GM18505 (cell line): ENCODE measurements at regions not wholly inside any gene's neighbourhood (a gene's known extent, or its start where the extent isn't known, plus 50 kb on each side); places are given as distances from the start of the nearest gene placed in this dataset.

ENCODE experiments used
- ATAC-seq: cut with Tn5 transposase; IDR thresholded peaks from one replicate; pipeline ENCODE4 v1.9.1; 2021; ENCODE audit not compliant: unreplicated experiment
- POLR2A ChIP-seq: IDR thresholded peaks from 4 replicates; pipeline ENCODE4 v1.6.1; 2011; ENCODE audit warnings: borderline replicate concordance; ENCODE audit not compliant: insufficient read depth, insufficient read length; ENCODE audit errors: extremely low read depth

DNA sequence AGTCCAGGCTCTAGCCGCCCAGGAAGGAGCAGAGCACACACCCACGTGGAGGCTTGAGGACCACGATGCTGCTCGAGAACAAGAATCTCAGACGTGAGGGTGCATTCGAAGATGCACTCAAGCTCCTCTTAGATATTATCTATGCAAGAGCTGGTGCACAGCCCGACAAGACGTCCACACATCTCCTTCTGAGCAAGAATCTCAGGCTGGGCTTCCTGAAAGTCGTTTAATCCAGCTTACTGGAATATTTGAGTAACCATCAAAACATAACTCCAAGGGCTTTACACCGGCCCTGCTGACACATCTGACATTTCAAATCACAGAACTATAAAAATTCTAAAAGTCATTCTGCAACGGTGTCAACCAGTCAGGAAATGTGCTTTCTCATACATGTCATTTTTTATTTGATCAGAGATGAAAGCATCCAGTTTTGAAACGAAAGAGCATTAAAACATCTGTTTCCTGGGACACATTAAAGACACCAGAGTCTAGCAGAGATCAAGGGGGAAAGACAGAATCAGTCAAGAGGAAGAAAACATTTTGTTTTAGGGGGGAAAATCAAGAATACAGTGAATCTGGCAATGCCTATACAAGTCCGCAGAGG lies 177.7 kb upstream of the IRS2 start:
- TF ChIP-seq POLR2A, result no peak
- no peak for ATAC-seq

DNA sequence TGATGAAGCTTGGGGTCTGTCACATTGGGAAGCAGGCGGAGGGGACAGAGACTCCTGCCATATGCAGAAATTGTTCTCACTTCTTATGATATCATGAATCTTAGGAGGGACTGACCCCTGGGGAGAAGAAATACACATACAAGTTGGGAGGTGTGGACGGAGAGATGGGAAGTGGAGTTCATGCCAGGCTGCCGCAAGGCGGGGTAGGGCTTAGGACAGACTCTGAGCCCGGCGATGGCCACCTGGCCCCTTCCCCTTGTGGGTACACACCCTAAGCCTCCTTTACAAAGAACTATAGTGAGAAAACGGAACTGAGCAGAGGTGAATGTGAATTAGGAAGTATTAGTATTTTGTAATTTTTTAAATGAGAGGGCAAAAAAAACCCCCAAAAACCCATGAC lies 177.0 kb upstream of the IRS2 start:
- ATAC-seq, result no peak
- no peak for TF ChIP-seq POLR2A

DNA sequence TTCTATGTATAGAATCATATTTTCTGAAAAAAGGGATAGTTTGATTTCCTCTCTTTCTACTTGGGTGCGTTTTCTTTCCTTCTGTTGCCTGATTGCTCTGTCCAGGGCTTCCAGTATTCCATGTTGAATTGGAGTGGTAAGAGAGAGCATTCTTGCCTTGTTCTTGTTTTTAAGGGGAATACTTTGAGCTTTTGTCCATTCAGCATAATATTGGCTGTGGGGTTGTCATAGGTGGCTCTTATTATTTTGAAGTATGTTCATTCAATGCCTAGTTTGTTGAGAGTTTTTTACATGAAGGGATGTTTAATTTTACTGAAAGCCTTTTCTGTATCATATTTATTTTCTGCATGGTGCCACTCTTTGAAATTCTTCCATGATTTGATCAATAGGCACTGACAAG lies 173.5 kb upstream of the IRS2 start:
- no peak for ATAC-seq
- TF ChIP-seq POLR2A, result no peak

DNA sequence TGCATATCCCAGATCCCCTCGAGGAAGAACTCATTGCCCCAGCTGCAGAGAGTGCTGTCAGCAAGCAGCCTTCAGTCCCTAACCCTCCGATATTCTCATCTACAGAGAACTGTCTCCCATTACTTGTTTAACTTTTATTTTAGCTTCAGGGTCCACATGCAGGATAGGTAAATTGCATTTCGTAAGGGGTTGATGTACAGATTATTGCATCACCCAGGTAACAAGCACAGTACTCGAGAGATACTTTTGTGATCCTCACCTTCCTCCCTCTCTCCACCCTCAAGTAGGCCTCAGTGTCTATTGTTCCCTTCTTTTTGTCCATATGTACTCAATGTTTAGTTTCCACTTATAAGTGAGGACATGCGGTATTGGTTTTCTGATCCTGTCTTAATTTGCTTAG lies 171.5 kb upstream of the IRS2 start:
- ATAC-seq, result no peak
- no peak for TF ChIP-seq POLR2A

DNA sequence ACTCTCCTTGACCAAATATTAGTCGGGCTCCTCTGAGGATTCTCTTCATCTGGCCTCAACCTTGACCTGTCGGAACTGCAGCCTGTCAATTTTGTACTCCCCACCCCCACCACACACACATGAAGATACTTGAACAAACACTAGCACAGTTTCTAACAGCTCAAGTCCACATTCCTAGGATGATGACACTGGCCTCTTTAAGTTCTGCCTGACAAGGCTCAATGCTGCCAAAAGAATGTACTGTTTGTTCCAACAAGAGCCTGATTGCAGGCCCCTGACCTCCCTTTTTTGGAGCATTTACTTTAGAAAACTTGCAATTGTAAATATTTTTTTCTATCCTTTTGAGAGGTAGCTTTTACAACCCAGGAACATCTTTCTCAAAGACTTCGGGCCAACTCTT lies 169.2 kb upstream of the IRS2 start:
- TF ChIP-seq POLR2A, result no peak
- ATAC-seq, result no peak

DNA sequence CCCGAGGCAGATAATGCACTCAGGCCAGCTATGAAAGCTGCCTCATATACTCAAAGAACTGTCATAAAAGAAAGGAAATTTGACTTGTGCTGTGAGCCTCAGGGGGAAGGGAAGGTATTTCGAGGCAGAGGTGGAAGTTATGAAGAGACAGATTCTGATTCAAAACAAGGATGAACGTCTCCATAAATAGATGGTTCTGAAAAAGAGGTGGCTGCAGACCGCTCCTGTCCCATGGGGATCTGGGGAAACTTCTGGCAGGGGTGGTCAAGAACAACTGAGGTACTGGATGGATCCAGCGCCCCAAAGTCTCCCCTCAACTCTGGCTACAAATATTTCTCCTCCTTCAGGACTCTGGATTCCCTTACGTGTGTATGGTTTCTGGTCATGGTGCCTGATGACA lies 168.1 kb upstream of the IRS2 start:
- TF ChIP-seq POLR2A, result no peak
- ATAC-seq, result no peak

DNA sequence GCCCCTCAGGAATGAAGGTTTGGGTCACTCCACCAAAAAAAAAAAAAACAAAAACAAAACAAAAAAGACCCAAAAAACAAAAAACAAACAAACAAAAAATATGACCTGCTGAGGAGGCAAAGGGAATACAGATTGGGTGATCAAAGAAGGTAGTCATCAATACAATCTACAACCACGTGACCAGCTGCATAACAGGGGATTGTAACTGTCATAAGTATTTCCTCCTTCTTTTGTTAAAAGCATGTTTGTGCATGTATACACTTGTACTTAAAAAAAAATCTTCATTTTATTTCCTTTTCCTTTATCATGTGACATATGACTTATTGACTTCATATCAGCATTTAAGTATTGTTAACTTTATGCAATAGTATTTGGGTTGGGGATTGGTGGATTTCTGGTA lies 165.1 kb upstream of the IRS2 start:
- ATAC-seq, result no peak
- TF ChIP-seq POLR2A, result no peak

DNA sequence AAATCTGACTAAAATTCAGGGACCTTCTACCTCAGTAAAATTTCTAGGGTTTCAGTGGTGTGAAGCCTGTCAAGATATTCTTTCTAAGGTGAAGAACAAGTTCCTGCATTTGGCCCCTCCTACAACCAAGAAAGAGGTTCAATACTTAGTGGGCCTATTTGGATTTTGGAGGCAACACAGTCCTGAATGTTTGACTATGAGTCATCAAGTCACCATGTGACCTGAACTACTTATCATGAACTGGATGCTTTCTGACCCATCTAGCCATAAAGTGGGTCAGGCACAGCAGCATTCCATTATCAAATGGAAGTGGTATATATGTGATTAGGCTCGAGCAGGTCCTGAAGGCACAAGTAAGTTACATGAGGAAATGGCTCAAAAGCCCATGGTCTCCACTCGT lies 163.0 kb upstream of the IRS2 start:
- no peak for TF ChIP-seq POLR2A

DNA sequence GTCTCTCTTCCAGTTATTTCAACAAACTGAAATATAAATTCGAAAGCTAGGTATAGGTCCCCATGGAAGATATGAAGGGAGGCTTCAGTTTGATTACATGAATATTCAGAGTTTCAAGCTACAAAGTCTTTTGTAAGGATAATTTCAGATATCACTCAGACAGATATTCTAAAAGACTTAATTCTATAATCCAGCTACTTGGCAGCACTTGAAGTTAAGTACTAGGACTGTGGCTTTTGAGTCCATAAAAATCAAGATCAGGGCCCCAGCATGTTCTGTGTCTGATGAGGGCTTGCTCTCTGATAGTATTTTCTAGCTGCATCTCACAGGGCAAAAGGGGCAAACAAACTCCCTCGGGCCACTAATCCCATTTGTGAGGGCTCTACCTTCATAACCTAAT lies 160.6 kb upstream of the IRS2 start:
- no peak for ATAC-seq
- no peak for TF ChIP-seq POLR2A

More for the DNA sequence above, 163.0 kb upstream of the IRS2 start:
- no peak for ATAC-seq

DNA sequence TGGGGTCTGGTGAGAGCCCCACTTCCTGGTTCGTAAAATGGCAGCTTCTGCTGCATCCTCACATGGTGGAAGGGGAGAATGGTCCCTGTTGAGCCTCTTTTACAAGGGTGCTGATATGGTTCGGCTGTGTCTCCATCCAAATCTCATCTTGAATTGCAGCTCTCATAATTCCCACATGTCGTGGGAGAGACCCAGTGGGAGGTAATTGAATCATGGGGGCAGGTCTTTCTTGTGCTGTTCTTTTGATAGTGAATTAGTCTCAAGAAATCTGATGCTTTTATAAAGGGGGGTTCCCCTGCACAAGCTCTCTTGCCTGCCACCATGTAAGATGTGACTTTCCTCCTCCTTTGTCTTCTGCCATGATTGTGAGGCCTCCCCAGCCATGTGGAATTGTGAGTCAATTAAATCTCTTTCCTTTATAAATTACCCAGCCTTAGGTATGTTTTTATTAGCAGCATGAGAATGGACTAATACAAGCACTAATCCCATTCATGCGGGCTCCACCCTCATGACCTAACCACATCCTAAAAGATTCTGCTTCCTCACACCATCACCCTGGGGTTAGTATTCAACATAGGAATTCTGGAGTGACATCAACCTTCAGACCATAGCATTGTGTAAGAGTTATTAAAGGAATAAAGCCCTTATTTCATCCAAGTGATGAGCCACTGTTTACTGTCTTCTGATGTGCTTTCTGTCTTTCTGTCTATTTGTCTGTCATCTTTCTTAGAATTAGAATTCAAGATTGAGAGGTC lies 159.0 kb upstream of the IRS2 start:
- no peak for ATAC-seq
- no peak for TF ChIP-seq POLR2A

DNA sequence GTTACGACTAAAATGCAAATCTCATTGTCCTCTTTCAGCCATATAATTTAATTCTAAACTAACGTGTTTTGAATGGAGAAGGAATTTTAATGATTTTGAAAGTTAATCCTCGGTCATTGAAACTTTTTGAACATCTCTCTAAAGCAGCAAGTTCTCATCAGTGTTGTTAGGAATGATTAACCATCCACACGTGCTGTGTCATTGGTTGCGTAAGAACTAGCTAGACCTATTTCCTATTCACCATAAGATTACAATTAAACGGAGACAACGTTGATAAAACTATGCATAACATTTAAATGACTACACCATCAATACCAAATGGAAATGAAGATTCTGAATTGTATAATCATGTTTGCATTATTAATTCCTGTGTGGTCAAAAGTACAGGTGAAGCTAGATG lies 155.6 kb upstream of the IRS2 start:
- TF ChIP-seq POLR2A, result no peak
- ATAC-seq, result no peak

DNA sequence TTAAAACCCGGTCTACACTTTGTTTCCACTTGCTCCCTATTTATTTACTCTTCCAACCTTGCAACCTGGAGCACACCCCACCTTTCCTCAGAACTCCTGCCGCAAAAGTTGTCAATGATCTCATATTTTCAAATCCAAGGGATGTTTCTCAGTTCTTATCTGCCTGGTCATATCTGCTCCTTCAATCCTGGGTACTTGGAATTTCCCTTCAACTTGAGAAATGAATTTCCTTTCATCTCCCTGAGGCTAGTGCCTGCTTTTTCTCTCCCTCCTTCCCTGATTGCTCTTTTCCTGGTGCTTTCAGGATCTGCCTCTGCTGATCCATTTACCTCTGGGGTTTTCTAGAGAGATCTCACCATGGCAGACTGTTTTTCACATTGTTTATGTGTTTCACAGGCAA lies 154.8 kb upstream of the IRS2 start:
- ATAC-seq, result no peak
- no peak for TF ChIP-seq POLR2A

DNA sequence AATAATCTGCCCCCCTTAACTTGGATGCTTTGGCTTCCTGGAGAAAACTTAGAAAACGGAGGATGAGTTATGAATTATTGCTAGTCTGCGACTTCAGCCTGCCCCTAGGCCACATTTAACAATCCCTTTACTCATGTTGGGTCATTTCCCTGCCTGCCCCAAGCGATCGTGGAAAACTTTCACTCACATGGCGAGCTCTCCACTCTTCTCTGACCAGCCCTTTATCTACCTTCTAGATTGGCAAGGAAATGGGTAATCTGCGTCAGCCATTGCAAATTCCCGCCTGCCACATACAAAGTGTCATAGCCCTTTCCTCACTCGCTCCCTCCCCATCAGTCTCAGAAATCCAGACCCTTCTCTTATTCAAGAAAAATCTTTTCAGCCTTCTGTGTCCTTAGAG lies 154.3 kb upstream of the IRS2 start:
- no peak for TF ChIP-seq POLR2A
- ATAC-seq, result no peak

DNA sequence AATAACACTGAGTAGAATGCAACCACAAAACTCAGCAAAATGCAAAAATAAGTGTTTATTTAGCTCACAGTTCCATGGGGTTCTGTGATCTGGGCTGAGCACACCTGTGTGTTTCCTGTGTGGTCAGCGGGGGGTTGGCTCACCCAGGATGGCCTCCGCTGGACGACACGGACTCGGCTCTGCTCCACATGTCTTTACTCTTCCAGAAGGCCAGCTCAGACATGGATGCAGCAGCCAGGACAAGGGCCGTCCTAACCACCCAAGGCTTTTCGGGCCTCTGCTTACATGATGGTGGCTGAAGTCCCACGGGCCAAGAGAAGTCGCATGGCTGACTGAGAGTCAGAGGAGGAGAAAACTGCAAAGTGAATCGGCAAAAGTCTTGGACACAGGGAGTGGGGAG lies 153.5 kb upstream of the IRS2 start:
- TF ChIP-seq POLR2A, result no peak
- no peak for ATAC-seq
